ENCODE measurements at regions not wholly inside any gene's neighbourhood (a gene's known extent, or its start where the extent isn't known, plus 50 kb on each side); places are given as distances from the start of the nearest gene placed in this dataset.

GRCh38 chr22:23383491-23384361 lies 196.4 kb downstream of the IGLL1 start:
- BruUV-seq (replicated peaks) = no TSS peak
- POLR2A ChIA-PET (ENCODE audit: low non-redundant PET) = no interaction called here

GRCh38 chr22:23382428-23383218 lies 197.5 kb downstream of the IGLL1 start:
- TF ChIP-seq CTCF (conservative IDR thresholded peaks at IDR 0.05; ENCODE audit: low read depth, low read length) (no peak), EZH2 (IDR thresholded peaks at IDR 0.05; ENCODE audit: borderline replicate concordance, low read depth, low read length, poor library complexity, severe bottlenecking) (no peak)
- Histone ChIP-seq H3K4me3 (ENCODE audit: low read depth, low read length, poor library complexity, severe bottlenecking) (no peak overlapping the region), H3K36me3 (ENCODE audit: insufficient read depth, low read length, poor library complexity, severe bottlenecking) (no peaks in the 10 kb centered on the region), H3K27me3 (replicated peaks; ENCODE audit: insufficient read depth, low read depth, low read length, poor library complexity) (no peaks in the 10 kb centered on the region), H3K4me1 (ENCODE audit: insufficient read depth, low read length, poor library complexity, severe bottlenecking) (no peaks in the 10 kb centered on the region), H3K27ac (ENCODE audit: low read depth, low read length, poor library complexity, severe bottlenecking) (no peak overlapping the region), H3K9me3 (ENCODE audit: low read depth, low read length, poor library complexity, severe bottlenecking) (no peaks in the 10 kb centered on the region)
- BruUV-seq (replicated peaks) = no TSS peak
- no peak for DNase-seq (ENCODE audit: low spot score)
- ChIA-PET POLR2A (ENCODE audit: low non-redundant PET) (no interaction called here), CTCF (interaction anchor here (1.1 kb wide), 1 partner anchor 499 kb away, joined by 4 read pairs; no protein-coding TSS in a partner anchor)
- intact Hi-C loops (cut with micrococcal nuclease; ENCODE audit: unreplicated experiment) = no loop called here

More at GRCh38 chr22:23383491-23384361, 196.4 kb downstream of the IGLL1 start:
- H3K9me3 ChIP-seq (ENCODE audit: low read depth, low read length, poor library complexity, severe bottlenecking) = no peaks in the 10 kb centered on the region
- intact Hi-C loops (cut with micrococcal nuclease; ENCODE audit: unreplicated experiment) = no loop called here
- TF ChIP-seq EZH2 (IDR thresholded peaks at IDR 0.05; ENCODE audit: borderline replicate concordance, low read depth, low read length, poor library complexity, severe bottlenecking) = no peak
- TF ChIP-seq CTCF (conservative IDR thresholded peaks at IDR 0.05; ENCODE audit: low read depth, low read length) = no peak
- no peaks in the 10 kb centered on the region for H3K36me3 ChIP-seq (ENCODE audit: insufficient read depth, low read length, poor library complexity, severe bottlenecking)
- no peaks in the 10 kb centered on the region for H3K27me3 ChIP-seq (replicated peaks; ENCODE audit: insufficient read depth, low read depth, low read length, poor library complexity)
- peak; percentile 11 for DNase-seq (ENCODE audit: low spot score)
- CTCF ChIA-PET = no interaction called here
- no peak overlapping the region for H3K4me3 ChIP-seq (ENCODE audit: low read depth, low read length, poor library complexity, severe bottlenecking)
- H3K27ac ChIP-seq (ENCODE audit: low read depth, low read length, poor library complexity, severe bottlenecking) = no peak overlapping the region
- H3K4me1 ChIP-seq (ENCODE audit: insufficient read depth, low read length, poor library complexity, severe bottlenecking) = no peaks in the 10 kb centered on the region

- intact Hi-C loops (cut with micrococcal nuclease; ENCODE audit: unreplicated experiment) = no loop called here
- H3K9me3 ChIP-seq (ENCODE audit: low read depth, low read length, poor library complexity, severe bottlenecking) = no peaks in the 10 kb centered on the region
- H3K36me3 ChIP-seq (ENCODE audit: insufficient read depth, low read length, poor library complexity, severe bottlenecking) = no peaks in the 10 kb centered on the region
- ChIA-PET POLR2A (ENCODE audit: low non-redundant PET) (no interaction called here), CTCF (interaction anchor here (1.1 kb wide), 1 partner anchor 498 kb away, joined by 4 read pairs; no protein-coding TSS in a partner anchor)
- H3K4me1 ChIP-seq (ENCODE audit: insufficient read depth, low read length, poor library complexity, severe bottlenecking) = no peaks in the 10 kb centered on the region
- H3K27ac ChIP-seq (ENCODE audit: low read depth, low read length, poor library complexity, severe bottlenecking) = no peak overlapping the region
- no peak for DNase-seq (ENCODE audit: low spot score)
- no TSS peak for BruUV-seq (replicated peaks)
- no peaks in the 10 kb centered on the region for H3K27me3 ChIP-seq (replicated peaks; ENCODE audit: insufficient read depth, low read depth, low read length, poor library complexity)
- no peak overlapping the region for H3K4me3 ChIP-seq (ENCODE audit: low read depth, low read length, poor library complexity, severe bottlenecking)
- TF ChIP-seq CTCF (conservative IDR thresholded peaks at IDR 0.05; ENCODE audit: low read depth, low read length) (no peak), EZH2 (IDR thresholded peaks at IDR 0.05; ENCODE audit: borderline replicate concordance, low read depth, low read length, poor library complexity, severe bottlenecking) (no peak)
These were observed 198.2 kb downstream of the IGLL1 start for GRCh38 chr22:23381661-23382427.
